ENCODE measurements at regions not wholly inside any gene's neighbourhood (a gene's known extent, or its start where the extent isn't known, plus 50 kb on each side); places are given as distances from the start of the nearest gene placed in this dataset.

DNA sequence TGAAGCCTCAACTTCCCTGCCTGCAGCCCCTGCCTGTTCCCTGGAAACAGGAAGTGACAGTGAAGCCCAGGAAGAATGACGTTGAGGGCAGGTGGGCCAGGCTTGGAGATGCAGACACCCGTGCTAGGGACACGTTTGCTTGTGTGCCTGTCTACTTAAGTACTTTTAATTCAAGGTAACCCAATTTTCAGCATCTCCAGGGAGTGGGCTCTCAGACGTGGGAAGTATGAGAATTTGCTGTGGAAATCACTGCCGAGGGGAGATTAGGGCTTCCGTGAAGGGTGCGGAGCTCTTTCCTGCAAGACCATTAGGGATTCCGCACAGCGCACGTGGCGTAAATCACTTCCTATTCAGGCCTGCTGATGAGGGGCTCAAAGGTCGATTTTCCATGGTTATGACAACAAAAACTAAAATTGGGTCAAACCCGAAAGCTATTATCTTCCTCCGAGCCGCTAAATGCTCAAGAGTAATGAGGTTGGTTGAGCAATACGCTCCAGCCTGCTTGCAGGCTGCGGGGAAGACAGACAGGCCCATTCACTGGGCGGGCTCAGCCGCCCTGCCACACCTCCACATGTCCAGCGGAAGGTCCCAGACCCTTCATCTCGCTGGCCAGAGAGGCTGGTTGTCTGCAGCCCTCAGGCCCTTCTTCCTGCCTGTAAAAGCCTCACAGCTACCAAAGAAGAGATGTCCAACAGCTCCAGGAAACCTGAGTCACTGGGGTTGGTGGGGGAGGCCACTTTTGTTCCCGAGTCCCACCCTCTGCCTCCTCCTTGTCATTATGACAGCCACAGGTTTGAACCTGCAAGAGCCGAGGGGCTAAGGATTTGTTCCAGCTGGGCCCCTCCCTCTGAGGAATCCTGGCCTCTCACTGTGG is 109.9 kb downstream of the RBFOX3 start:
- no peak for FAIRE-seq
- Histone ChIP-seq H3K9me3 (ENCODE audit: control insufficient read depth in 2 of 3, insufficient read depth in 1 of 3, low read length in 3 of 3) (no peaks in the 10 kb centered on the region), H3K9ac (ENCODE audit: low read length in 3 of 3) (no peak overlapping the region), H3K4me1 (ENCODE audit: control insufficient read depth in 2 of 3, insufficient read depth in 2 of 3, low read depth in 1 of 3, low read length in 3 of 3) (no peaks in the 10 kb centered on the region), H3K36me3 (ENCODE audit: control insufficient read depth in 2 of 3, insufficient read depth in 3 of 3, low read length in 3 of 3) (no peaks in the 10 kb centered on the region), H3K27ac (ENCODE audit: low read depth in 2 of 2, low read length in 2 of 2) (no peak overlapping the region), H3K4me3 (ENCODE audit: low read length in 3 of 3) (no peak overlapping the region), H3K27me3 (ENCODE audit: control insufficient read depth, insufficient read depth, low read length) (no peaks in the 10 kb centered on the region)
- intact Hi-C loops (cut with DNase I), result no loop called here
- TF ChIP-seq, protein P1, sequence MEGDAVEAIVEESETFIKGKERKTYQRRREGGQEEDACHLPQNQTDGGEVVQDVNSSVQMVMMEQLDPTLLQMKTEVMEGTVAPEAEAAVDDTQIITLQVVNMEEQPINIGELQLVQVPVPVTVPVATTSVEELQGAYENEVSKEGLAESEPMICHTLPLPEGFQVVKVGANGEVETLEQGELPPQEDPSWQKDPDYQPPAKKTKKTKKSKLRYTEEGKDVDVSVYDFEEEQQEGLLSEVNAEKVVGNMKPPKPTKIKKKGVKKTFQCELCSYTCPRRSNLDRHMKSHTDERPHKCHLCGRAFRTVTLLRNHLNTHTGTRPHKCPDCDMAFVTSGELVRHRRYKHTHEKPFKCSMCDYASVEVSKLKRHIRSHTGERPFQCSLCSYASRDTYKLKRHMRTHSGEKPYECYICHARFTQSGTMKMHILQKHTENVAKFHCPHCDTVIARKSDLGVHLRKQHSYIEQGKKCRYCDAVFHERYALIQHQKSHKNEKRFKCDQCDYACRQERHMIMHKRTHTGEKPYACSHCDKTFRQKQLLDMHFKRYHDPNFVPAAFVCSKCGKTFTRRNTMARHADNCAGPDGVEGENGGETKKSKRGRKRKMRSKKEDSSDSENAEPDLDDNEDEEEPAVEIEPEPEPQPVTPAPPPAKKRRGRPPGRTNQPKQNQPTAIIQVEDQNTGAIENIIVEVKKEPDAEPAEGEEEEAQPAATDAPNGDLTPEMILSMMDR (IDR thresholded peaks at IDR 0.05; ENCODE audit: borderline replicate concordance, extremely low read depth, insufficient read depth), result no peak
- no peak for DNase-seq

DNA sequence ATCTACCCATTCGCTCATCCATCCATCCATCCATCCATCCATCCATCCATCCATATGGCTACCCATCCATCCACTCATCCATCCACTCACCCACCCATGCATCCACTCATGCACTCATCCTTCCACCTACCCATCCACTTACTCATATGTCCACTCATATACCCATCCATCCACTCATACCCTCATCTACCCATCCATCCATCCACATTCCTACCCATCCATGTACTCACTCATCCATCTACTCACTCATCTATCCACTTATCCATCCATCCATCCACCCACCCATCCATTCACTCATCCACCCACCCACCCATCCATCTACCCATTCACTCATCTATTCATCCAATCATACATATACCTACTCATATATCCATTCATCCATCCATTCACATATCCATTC is 112.0 kb downstream of the RBFOX3 start:
- intact Hi-C loops (cut with DNase I), result no loop called here
- no peak for FAIRE-seq
- H3K9ac ChIP-seq (ENCODE audit: low read length in 3 of 3), result no peak overlapping the region
- no peaks in the 10 kb centered on the region for H3K36me3 ChIP-seq (ENCODE audit: control insufficient read depth in 2 of 3, insufficient read depth in 3 of 3, low read length in 3 of 3)
- H3K9me3 ChIP-seq (ENCODE audit: control insufficient read depth in 2 of 3, insufficient read depth in 1 of 3, low read length in 3 of 3), result no peaks in the 10 kb centered on the region
- no peak overlapping the region for H3K4me3 ChIP-seq (ENCODE audit: low read length in 3 of 3)
- no peaks in the 10 kb centered on the region for H3K4me1 ChIP-seq (ENCODE audit: control insufficient read depth in 2 of 3, insufficient read depth in 2 of 3, low read depth in 1 of 3, low read length in 3 of 3)
- no peaks in the 10 kb centered on the region for H3K27me3 ChIP-seq (ENCODE audit: control insufficient read depth, insufficient read depth, low read length)
- no peak overlapping the region for H3K27ac ChIP-seq (ENCODE audit: low read depth in 2 of 2, low read length in 2 of 2)
- DNase-seq, result no peak
- TF ChIP-seq, protein P1 (IDR thresholded peaks at IDR 0.05; ENCODE audit: borderline replicate concordance, extremely low read depth, insufficient read depth), result no peak

- Histone ChIP-seq H3K27ac (ENCODE audit: low read depth in 2 of 2, low read length in 2 of 2) (no peak overlapping the region), H3K4me3 (ENCODE audit: low read length in 3 of 3) (no peak overlapping the region), H3K9ac (ENCODE audit: low read length in 3 of 3) (no peak overlapping the region), H3K4me1 (ENCODE audit: control insufficient read depth in 2 of 3, insufficient read depth in 2 of 3, low read depth in 1 of 3, low read length in 3 of 3) (no peaks in the 10 kb centered on the region), H3K36me3 (ENCODE audit: control insufficient read depth in 2 of 3, insufficient read depth in 3 of 3, low read length in 3 of 3) (no peaks in the 10 kb centered on the region), H3K9me3 (ENCODE audit: control insufficient read depth in 2 of 3, insufficient read depth in 1 of 3, low read length in 3 of 3) (no peaks in the 10 kb centered on the region), H3K27me3 (ENCODE audit: control insufficient read depth, insufficient read depth, low read length) (no peaks in the 10 kb centered on the region)
- FAIRE-seq, result no peak
- intact Hi-C loops (cut with DNase I), result no loop called here
- no peak for DNase-seq
- TF ChIP-seq, protein P1 (IDR thresholded peaks at IDR 0.05; ENCODE audit: borderline replicate concordance, extremely low read depth, insufficient read depth), result no peak
These were observed 113.0 kb downstream of the RBFOX3 start for GRCh38 chr17:79497777-79498348.

Measured in kidney (tissue), 13 donors.